T-helper 9 cell (primary cell): ENCODE measurements at regions not wholly inside any gene's neighbourhood (a gene's known extent, or its start where the extent isn't known, plus 50 kb on each side); places are given as distances from the start of the nearest gene placed in this dataset.
"Not testable (repeated sequence)": the region's sequence is repeated elsewhere in the genome, so short reads cannot be mapped to it uniquely, and the experiment has no call there.

Source experiments
- DNase-seq: peaks from one replicate; pipeline ENCODE4 v3.0.0-alpha.2; 2020

GRCh38 chr19:29048873-29049272 lies 164.1 kb downstream of the UQCRFS1 start:
- no peak for DNase-seq

DNA sequence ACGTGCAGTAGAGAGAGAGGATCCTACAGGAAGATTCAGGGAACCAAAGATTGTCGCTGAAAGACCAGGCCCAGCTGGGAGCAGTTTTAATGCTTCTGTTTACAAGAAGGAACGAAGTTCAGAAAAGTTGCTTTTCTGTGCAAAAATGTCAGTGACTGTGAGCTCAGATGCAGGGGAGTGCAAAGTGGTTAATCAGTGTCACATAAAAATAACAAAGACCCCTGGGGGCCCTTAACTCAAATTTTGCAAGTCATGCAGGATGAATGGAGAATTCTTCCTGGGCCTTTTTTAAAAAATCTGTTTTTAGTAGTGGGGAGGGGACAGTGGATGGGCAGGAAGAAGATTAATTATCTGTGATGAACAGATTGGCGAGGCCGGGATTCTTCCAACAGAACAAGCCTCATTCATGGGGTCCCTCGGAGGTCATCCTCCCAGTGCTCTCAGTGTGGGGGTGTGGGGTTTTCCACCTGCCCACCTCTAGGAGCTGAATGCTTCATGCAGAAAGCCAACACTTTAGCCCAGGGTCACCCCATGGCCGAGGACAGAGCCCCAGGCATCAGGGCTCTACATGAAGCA lies 167.2 kb downstream of the UQCRFS1 start:
- DNase-seq: no peak

- no peak for DNase-seq
Observed at GRCh38 chr19:29044037-29044436, 168.9 kb downstream of the UQCRFS1 start.

DNA sequence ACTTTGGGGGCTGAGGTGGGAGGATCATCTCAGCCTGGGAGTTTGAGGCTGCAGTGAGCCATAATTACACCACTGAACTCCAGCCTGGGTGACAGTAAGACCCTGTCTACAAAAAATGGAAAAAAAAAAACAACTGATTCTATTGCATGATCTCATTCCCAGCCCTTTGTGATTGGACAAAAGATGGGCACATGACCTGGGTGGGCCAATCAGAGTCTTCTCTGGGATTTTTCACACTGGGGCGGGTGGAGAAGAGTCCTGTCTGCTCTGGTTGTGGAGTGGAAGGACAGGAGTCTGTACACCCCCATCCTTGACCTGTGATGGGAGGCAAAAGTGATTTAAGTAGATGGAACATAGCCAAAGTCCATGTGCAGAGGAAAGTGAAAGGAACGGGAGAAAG lies 170.5 kb downstream of the UQCRFS1 start:
- no peak for DNase-seq

GRCh38 chr19:29040951-29041350 lies 172.0 kb downstream of the UQCRFS1 start:
- no peak for DNase-seq

DNA sequence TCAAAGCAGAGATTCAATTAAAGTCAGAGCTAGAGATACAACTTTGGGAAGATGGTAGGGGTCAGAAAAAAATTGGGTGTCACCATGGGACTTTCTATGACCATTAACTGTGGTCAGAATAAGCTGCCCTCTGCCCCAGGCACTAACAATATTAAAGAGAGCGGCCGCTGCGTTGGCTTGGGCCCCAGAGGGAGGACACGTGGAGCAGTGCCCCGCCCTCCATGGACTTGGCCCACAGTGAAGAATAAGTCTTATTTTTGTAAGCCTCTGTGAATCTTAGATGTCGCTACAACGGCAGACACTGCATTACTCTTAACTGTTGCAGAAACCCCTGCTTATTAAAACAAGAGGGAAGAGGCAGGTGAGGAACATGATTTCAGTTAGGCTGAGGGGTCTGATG lies 172.7 kb downstream of the UQCRFS1 start:
- no peak for DNase-seq

DNA sequence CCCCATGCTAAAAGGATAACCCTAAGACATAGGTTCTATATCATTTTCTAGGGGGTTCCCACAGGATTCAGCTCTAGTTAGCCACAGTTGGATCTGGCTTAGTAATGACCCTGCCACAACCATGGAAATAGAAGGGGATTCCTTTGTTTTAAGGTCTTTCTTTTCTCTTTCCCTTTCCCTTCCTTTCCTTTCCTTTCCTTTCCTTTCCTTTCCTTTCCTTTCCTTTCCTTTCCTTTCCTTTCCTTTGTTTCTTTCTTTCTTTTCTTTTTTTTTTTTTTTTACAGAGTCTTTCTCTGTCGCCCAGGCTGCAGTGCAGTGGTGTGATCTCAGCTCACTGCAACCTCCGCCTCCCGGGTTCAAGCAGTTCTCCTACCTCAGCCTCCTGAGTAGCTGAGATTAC lies 173.9 kb downstream of the UQCRFS1 start:
- not testable (repeated sequence) for DNase-seq

DNA sequence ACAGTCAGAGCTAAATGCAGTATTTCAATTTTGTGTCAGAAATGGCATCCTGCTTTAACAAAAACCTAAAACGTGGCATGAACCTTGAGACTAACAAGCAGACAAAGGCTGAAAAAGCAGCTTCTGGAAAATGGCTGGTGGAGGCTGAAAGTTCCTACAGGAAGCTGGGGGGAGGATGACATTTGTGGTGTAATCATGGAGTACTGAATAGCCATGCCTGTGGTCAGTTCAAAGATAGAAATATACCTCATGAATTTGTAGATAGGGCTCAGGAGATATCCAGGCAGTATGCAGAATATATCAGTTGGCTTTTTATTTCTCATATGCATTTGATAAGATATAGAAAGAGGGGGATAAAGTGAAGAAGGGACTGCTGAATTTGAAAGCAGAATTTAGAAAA lies 181.7 kb downstream of the UQCRFS1 start:
- DNase-seq: no peak

DNA sequence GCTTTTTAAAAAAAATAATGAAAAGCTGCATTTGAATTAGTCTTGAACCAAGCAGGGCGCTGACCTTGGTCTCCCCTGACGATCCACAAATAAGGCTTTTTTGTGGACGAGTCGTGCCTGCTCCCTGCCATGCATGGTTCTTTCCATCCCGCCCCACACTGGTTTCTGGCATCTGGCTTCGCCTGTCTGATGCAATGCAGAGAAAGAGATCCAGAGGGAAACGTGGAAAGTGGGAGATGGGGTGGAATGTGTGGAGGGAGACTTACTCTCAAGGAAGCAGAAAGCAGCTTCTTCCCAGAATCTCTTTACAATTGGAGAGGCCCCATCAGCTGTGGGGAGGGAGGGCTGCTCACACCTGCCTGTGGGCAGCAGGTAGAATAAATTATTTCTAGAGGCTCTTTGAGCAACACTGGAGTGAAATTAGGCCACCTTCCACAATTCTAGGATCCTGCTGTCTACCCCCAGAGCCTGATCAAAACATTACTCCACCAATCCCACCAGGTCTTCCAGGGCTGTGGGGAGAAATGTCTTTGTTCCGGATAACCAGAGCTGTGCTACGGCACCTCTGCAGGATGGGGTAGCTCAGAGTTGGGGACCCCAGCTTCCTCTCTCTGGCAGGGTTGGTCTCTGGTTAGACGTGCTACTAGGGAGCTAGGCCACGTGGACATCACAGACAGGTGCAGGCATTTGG lies 183.5 kb downstream of the UQCRFS1 start:
- DNase-seq: no peak

GRCh38 chr19:29022599-29022998 lies 190.4 kb downstream of the UQCRFS1 start:
- DNase-seq: no peak

GRCh38 chr19:29022165-29022564 lies 190.8 kb downstream of the UQCRFS1 start:
- no peak for DNase-seq

DNA sequence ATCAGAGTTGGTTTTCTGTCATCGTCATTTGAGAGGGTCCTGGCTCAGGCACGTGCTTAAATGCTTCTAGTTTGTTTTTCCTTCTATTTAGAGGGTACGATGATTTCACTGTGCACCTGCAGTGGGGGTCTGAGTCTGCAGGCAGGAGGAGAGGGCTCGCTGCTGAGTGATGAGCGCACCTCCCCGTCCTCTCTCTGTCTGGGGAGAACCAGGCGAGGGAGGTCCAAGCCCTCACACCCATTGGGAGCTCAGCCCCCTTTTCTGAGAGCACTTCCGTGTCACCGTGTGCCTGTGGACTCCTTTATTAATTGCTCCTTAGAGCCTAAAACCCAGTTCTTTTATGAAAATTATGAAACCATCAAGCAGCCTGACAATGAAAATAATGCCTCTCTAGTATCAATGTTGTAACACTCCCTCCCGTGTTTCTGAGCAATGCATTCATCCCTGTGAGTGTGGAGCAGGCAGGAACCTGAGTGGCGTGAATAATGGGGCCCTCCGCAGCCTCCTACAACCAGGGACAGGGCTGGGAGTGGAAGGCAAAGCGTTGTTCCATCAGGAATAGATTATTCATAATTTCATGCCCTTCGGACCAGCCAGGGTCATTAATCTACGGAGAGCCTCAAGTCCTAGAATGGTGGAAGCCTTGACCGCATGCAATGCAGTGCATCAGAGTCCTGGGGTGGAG lies 191.6 kb downstream of the UQCRFS1 start:
- DNase-seq: no peak

DNA sequence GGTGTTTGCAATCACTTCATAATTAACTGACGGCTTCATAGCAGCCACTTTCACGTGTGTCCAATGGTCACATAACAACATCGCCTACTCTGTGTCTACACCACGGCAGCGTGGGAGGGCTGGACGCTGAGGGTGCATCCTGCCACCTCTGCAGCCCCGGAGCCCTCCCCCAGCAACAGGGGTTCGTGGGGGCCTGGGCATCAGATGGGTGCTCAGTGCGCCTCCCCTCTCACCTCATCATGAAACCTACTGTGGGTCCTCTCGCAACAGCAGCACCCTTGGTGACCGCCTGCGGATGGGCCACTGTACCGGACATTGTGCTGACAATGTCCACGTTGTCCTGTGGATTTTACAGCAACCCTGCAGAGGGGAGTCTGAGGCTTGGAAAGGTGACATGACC lies 193.5 kb downstream of the UQCRFS1 start:
- no peak for DNase-seq

- no peak for DNase-seq
Observed at GRCh38 chr19:29018542-29018941, 194.4 kb downstream of the UQCRFS1 start.

DNA sequence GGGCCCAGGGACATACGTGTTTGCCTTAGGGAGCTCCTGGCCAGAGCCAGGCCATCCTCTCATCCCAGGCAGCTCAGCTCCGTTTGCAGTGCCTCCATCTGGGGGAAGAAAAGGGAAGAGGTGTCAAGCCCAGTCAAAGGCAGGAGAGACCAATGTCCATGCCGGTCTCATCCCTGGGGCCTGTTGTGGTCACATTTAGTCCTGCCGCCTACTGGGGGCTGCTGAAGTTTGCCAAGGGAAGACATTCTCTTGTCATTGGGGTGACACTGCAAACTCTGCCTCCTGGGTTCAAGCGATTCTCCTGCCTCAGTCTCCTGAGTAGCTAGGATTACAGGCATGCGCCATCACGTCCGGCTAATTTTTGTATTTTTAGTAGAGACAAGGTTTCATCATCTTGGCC lies 195.2 kb downstream of the UQCRFS1 start:
- no peak for DNase-seq

- DNase-seq: no peak
Observed at GRCh38 chr19:29016926-29017760, 195.8 kb downstream of the UQCRFS1 start.

DNA sequence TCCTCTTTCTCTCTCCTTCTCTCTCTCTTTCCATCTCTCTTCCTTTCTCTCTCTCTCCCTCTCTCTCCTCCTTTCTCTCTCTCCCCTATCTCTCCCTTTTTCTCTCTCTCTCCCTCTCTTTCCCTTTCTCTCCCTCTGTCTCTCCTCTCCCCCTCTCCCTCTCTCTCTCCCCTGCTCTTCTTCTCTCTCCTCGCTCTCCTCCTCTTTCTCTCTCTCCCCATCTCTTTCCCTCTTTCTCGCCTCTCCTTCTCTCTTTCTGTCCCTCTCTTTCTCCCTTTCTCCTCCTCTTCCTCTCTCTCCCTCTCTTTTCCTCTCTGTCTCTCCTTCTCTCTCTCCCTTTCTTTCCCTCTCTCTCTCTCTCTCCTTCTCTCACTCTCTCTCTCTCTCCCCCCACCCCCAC lies 196.6 kb downstream of the UQCRFS1 start:
- no peak for DNase-seq

- no peak for DNase-seq
Observed at GRCh38 chr19:29015569-29015968, 197.4 kb downstream of the UQCRFS1 start.

- no peak for DNase-seq
Observed at GRCh38 chr19:29014857-29015436, 198.0 kb downstream of the UQCRFS1 start.

DNA sequence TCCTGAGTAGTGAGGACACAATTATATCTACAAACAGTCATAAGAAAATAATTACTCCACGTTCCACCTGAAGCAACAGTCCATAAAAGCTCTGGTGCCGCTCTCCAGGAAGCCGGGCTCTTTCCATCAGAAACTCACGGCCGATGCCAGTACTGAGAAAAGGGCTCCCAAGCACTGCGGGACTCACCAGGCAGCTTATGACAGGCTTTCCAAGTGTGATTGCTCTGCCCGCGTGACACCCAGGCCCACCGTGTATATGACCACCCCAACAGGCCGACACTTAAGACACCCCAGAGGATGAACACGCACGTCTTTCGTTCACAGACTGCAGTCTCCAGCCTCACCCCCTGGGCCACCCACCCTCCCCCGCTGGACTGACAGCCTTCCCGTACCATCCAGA lies 199.0 kb downstream of the UQCRFS1 start:
- no peak for DNase-seq

DNA sequence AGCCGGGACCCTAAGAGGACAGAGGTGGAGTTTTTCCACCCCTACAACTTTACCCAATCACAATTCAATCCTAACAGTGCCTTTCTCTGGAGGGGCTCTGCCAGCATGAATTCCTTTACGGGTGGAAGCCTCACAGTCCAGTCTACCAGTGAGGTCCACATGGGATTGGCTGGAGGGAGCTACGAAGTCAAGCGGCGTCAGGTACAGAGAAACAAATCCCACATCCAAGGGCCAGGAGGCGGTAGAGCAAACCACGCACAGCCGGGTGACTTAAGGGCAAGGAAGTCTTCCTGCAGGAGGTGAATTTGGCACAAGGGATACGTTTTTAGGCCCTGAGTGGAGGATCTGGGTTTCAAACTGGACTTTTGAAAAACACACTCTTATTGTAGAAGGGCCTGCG lies 199.6 kb downstream of the UQCRFS1 start:
- DNase-seq: no peak

DNA sequence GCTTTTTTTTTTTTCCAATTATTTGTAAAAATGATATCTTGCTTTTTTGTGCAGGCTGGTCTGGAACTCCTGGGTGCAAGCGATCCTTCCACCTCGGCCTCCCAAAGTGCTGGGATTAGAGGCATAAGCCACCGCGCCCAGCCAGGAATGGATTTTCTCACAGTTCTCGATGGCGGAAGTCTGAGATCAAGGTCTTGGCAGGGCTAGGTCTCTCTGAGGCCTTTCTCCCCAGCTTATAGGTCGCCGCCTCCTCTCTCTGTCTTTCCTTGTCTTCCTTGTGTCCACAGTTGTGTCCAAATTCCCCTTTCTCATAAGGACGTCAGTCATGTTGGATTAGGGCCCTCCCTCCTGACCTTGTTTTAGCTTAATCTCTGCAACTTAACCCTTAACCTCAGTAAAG lies 200.5 kb downstream of the UQCRFS1 start:
- DNase-seq: no peak

GRCh38 chr19:29010276-29010675 lies 202.7 kb downstream of the UQCRFS1 start:
- DNase-seq: no peak
